Upper lobe of left lung (tissue), 4 donors: ENCODE measurements at regions not wholly inside any gene's neighbourhood (a gene's known extent, or its start where the extent isn't known, plus 50 kb on each side); places are given as distances from the start of the nearest gene placed in this dataset.

Experiments
- CTCF ChIP-seq, 6 experiments: fragments of 450-650 bp in 4 of 6; fragments of 200-600 bp in 2 of 6; sonication (generic) in 2 of 6; IDR thresholded peaks; one replicate each; pipeline ENCODE4 v1.5.1; 2016 to 2019; ENCODE audit warnings: antibody characterized with exemption in 6 of 6
- EP300 ChIP-seq, 4 donors: sonication (generic); formaldehyde crosslinking; IDR thresholded peaks; one replicate each; pipeline ENCODE4 v1.5.1; 2017; ENCODE audit warnings: antibody characterized with exemption in 4 of 4, control low read depth in 2 of 4
- POLR2A ChIP-seq, 4 donors: fragments of 450-650 bp; IDR thresholded peaks; one replicate each; pipeline ENCODE4 v1.5.1; 2016 to 2017; ENCODE audit warnings: antibody characterized with exemption in 4 of 4, mild to moderate bottlenecking in 2 of 4
- POLR2AphosphoS5 ChIP-seq, 2 donors: sonication (generic); formaldehyde crosslinking; IDR thresholded peaks; one replicate each; pipeline ENCODE4 v1.5.1; 2017; ENCODE audit warnings: antibody characterized with exemption in 2 of 2

- TF ChIP-seq EP300 (IDR thresholded peaks at IDR 0.05) (no peak), CTCF (IDR thresholded peaks at IDR 0.05) (no peak), POLR2AphosphoS5 (IDR thresholded peaks at IDR 0.05) (no peak), POLR2A (IDR thresholded peaks at IDR 0.05) (no peak)
Observed at GRCh38 chr6:23875006-23875405, 251.0 kb upstream of the NRSN1 start.
